Keratinocyte (primary cell): ENCODE measurements at regions not wholly inside any gene's neighbourhood (a gene's known extent, or its start where the extent isn't known, plus 50 kb on each side); places are given as distances from the start of the nearest gene placed in this dataset.

Experiments used
- CTCF ChIP-seq, 3 experiments: IDR thresholded peaks in 1 of 3; conservative IDR thresholded peaks in 1 of 3; optimal IDR thresholded peaks in 1 of 3; 2 replicates in 2 of 3; 3 replicates in 1 of 3; pipeline versions ENCODE3 to v1.5.1; 2011; ENCODE audit warnings: low read length in 3 of 3, mild to moderate bottlenecking in 3 of 3, moderate library complexity in 2 of 3, control low read depth in 1 of 3, inconsistent platforms in 1 of 3; ENCODE audit not compliant: insufficient read depth in 2 of 3; ENCODE audit errors: extremely low read depth in 1 of 3
- EZH2 ChIP-seq: IDR thresholded peaks from one replicate; pipeline ENCODE4 v1.6.1; 2012; ENCODE audit warnings: inconsistent platforms, mild to moderate bottlenecking, low read length, moderate library complexity

GRCh38 chr5:175013251-175013650 lies 288.9 kb downstream of the MSX2 start:
- no peak for TF ChIP-seq CTCF (optimal IDR thresholded peaks at IDR 0.05 in 1 of 3, IDR thresholded peaks at IDR 0.05 in 1 of 3, conservative IDR thresholded peaks at IDR 0.05 in 1 of 3; ENCODE audit: extremely low read depth in 1 of 3, insufficient read depth in 2 of 3, low read length in 3 of 3)
- no peak for TF ChIP-seq EZH2
